ENCODE measurements at regions not wholly inside any gene's neighbourhood (a gene's known extent, or its start where the extent isn't known, plus 50 kb on each side); places are given as distances from the start of the nearest gene placed in this dataset.

GRCh38 chr4:17373666-17374065, 138.2 kb downstream of the QDPR start:
- TF ChIP-seq CTCF (conservative IDR thresholded peaks at IDR 0.05; ENCODE audit: low read length) (no peak), EZH2phosphoT487 (IDR thresholded peaks at IDR 0.05; ENCODE audit: borderline replicate concordance) (no peak)

Measured in Loucy (cell line).